HepG2 (cell line): ENCODE measurements at regions not wholly inside any gene's neighbourhood (a gene's known extent, or its start where the extent isn't known, plus 50 kb on each side); places are given as distances from the start of the nearest gene placed in this dataset.

Source experiments
- CHD2 ChIP-seq: IDR thresholded peaks from 2 replicates; pipeline ENCODE4 v1.6.1; 2011; ENCODE audit warnings: low read depth, low read length, improper control_type of control experiment
- FOXA1 ChIP-seq, 2 experiments: fragments of 450-650 bp in 1 of 2; sonication (generic) in 1 of 2; formaldehyde crosslinking in 1 of 2; IDR thresholded peaks; 2 replicates each; pipeline versions ENCODE4 v1.4.0 to v1.6.1; 2016 to 2020; ENCODE audit warnings: missing genetic modification reagents in 1 of 2
- MAFG ChIP-seq: sonication (generic); formaldehyde crosslinking; IDR thresholded peaks from 2 replicates; pipeline ENCODE4 v1.5.1; 2020; ENCODE audit warnings: mild to moderate bottlenecking, missing genetic modification reagents
- SMAD3 ChIP-seq: sonication (generic); formaldehyde crosslinking; IDR thresholded peaks from 2 replicates; pipeline ENCODE4 v1.4.0; 2020; ENCODE audit warnings: missing genetic modification reagents
- SMARCC2 ChIP-seq: fragments of 450-650 bp; IDR thresholded peaks from 2 replicates; pipeline ENCODE4 v1.6.1; 2017; ENCODE audit warnings: antibody characterized with exemption, mild to moderate bottlenecking
- TBP ChIP-seq: sonication (generic); formaldehyde crosslinking; IDR thresholded peaks from 2 replicates; pipeline ENCODE4 v1.5.0; 2020; ENCODE audit warnings: missing genetic modification reagents
- YY1 ChIP-seq: IDR thresholded peaks from 2 replicates; pipeline ENCODE4 v1.6.1; 2011; ENCODE audit warnings: low read length, low read depth, moderate library complexity, mild to moderate bottlenecking; ENCODE audit not compliant: insufficient read depth, insufficient replicate concordance
- ZNF343 ChIP-seq: sonication (generic); formaldehyde crosslinking; IDR thresholded peaks from 2 replicates; pipeline ENCODE4 v1.4.0; 2020; ENCODE audit warnings: mild to moderate bottlenecking, missing genetic modification reagents
- TF ChIP-seq, protein P1 (sequence below): sonication (generic); formaldehyde crosslinking; IDR thresholded peaks from 2 replicates; pipeline ENCODE4 v1.9.0; 2021; ENCODE audit warnings: missing genetic modification reagents, borderline replicate concordance
- TF ChIP-seq, protein P2 (sequence below), 2 experiments: IDR thresholded peaks; 2 replicates each; pipeline ENCODE4 v1.6.1; 2011 to 2012; ENCODE audit warnings: low read length in 2 of 2, borderline replicate concordance in 1 of 2, low read depth in 1 of 2, mild to moderate bottlenecking in 1 of 2, moderate library complexity in 1 of 2
- TF ChIP-seq, protein P3 (sequence below): IDR thresholded peaks from 2 replicates; pipeline ENCODE4 v1.6.1; 2016
- TF ChIP-seq, protein P4 (sequence below): sonication (generic); formaldehyde crosslinking; IDR thresholded peaks from 2 replicates; pipeline ENCODE4 v1.5.0; 2020; ENCODE audit warnings: missing genetic modification reagents
- TF ChIP-seq, protein P5 (sequence below): sonication (generic); formaldehyde crosslinking; IDR thresholded peaks from 2 replicates; pipeline ENCODE4 v1.5.0; 2020; ENCODE audit warnings: mild to moderate bottlenecking, missing genetic modification reagents, moderate library complexity

DNA sequence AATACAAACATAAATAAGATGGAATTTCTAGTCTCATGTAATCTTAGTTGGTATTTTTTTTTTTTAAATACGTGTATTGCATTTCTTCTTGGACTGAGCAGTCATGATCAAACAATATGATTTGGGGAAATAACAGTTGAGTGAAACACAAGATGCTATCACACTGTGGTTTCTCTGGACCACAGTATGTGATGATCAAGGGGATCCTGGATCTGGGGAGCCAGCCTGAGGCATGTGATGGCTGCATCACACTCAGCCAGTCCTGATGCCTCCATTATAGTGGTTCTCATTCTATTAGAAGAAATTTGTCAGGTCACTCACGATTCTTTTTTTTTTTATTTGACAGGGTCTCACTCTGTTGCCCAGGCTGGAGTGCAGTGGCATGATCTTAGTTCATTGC, 495.9 kb upstream of the POT1 start:
- TF ChIP-seq, protein P1, sequence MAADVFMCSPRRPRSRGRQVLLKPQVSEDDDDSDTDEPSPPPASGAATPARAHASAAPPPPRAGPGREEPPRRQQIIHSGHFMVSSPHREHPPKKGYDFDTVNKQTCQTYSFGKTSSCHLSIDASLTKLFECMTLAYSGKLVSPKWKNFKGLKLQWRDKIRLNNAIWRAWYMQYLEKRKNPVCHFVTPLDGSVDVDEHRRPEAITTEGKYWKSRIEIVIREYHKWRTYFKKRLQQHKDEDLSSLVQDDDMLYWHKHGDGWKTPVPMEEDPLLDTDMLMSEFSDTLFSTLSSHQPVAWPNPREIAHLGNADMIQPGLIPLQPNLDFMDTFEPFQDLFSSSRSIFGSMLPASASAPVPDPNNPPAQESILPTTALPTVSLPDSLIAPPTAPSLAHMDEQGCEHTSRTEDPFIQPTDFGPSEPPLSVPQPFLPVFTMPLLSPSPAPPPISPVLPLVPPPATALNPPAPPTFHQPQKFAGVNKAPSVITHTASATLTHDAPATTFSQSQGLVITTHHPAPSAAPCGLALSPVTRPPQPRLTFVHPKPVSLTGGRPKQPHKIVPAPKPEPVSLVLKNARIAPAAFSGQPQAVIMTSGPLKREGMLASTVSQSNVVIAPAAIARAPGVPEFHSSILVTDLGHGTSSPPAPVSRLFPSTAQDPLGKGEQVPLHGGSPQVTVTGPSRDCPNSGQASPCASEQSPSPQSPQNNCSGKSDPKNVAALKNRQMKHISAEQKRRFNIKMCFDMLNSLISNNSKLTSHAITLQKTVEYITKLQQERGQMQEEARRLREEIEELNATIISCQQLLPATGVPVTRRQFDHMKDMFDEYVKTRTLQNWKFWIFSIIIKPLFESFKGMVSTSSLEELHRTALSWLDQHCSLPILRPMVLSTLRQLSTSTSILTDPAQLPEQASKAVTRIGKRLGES (CRISPR knock-in tag): no peak
- no peak for TF ChIP-seq ZNF343 (CRISPR knock-in tag)
- TF ChIP-seq, protein P2, sequence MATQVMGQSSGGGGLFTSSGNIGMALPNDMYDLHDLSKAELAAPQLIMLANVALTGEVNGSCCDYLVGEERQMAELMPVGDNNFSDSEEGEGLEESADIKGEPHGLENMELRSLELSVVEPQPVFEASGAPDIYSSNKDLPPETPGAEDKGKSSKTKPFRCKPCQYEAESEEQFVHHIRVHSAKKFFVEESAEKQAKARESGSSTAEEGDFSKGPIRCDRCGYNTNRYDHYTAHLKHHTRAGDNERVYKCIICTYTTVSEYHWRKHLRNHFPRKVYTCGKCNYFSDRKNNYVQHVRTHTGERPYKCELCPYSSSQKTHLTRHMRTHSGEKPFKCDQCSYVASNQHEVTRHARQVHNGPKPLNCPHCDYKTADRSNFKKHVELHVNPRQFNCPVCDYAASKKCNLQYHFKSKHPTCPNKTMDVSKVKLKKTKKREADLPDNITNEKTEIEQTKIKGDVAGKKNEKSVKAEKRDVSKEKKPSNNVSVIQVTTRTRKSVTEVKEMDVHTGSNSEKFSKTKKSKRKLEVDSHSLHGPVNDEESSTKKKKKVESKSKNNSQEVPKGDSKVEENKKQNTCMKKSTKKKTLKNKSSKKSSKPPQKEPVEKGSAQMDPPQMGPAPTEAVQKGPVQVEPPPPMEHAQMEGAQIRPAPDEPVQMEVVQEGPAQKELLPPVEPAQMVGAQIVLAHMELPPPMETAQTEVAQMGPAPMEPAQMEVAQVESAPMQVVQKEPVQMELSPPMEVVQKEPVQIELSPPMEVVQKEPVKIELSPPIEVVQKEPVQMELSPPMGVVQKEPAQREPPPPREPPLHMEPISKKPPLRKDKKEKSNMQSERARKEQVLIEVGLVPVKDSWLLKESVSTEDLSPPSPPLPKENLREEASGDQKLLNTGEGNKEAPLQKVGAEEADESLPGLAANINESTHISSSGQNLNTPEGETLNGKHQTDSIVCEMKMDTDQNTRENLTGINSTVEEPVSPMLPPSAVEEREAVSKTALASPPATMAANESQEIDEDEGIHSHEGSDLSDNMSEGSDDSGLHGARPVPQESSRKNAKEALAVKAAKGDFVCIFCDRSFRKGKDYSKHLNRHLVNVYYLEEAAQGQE (IDR thresholded peaks at IDR 0.05; ENCODE audit: borderline replicate concordance in 1 of 2, low read depth in 1 of 2, low read length in 2 of 2): no peak
- TF ChIP-seq SMAD3: no peak
- TF ChIP-seq MAFG (CRISPR knock-in tag): no peak
- TF ChIP-seq, protein P3, sequence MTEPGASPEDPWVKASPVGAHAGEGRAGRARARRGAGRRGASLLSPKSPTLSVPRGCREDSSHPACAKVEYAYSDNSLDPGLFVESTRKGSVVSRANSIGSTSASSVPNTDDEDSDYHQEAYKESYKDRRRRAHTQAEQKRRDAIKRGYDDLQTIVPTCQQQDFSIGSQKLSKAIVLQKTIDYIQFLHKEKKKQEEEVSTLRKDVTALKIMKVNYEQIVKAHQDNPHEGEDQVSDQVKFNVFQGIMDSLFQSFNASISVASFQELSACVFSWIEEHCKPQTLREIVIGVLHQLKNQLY (CRISPR knock-in tag): no peak
- no peak for TF ChIP-seq CHD2
- no peak for TF ChIP-seq SMARCC2
- TF ChIP-seq YY1: no peak
- TF ChIP-seq, protein P4, sequence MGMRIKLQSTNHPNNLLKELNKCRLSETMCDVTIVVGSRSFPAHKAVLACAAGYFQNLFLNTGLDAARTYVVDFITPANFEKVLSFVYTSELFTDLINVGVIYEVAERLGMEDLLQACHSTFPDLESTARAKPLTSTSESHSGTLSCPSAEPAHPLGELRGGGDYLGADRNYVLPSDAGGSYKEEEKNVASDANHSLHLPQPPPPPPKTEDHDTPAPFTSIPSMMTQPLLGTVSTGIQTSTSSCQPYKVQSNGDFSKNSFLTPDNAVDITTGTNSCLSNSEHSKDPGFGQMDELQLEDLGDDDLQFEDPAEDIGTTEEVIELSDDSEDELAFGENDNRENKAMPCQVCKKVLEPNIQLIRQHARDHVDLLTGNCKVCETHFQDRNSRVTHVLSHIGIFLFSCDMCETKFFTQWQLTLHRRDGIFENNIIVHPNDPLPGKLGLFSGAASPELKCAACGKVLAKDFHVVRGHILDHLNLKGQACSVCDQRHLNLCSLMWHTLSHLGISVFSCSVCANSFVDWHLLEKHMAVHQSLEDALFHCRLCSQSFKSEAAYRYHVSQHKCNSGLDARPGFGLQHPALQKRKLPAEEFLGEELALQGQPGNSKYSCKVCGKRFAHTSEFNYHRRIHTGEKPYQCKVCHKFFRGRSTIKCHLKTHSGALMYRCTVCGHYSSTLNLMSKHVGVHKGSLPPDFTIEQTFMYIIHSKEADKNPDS (CRISPR knock-in tag): no peak
- no peak for TF ChIP-seq FOXA1 (IDR thresholded peaks at IDR 0.05)
- no peak for TF ChIP-seq FOXA1 (CRISPR knock-in tag; IDR thresholded peaks at IDR 0.05)
- TF ChIP-seq, protein P5, sequence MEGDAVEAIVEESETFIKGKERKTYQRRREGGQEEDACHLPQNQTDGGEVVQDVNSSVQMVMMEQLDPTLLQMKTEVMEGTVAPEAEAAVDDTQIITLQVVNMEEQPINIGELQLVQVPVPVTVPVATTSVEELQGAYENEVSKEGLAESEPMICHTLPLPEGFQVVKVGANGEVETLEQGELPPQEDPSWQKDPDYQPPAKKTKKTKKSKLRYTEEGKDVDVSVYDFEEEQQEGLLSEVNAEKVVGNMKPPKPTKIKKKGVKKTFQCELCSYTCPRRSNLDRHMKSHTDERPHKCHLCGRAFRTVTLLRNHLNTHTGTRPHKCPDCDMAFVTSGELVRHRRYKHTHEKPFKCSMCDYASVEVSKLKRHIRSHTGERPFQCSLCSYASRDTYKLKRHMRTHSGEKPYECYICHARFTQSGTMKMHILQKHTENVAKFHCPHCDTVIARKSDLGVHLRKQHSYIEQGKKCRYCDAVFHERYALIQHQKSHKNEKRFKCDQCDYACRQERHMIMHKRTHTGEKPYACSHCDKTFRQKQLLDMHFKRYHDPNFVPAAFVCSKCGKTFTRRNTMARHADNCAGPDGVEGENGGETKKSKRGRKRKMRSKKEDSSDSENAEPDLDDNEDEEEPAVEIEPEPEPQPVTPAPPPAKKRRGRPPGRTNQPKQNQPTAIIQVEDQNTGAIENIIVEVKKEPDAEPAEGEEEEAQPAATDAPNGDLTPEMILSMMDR (CRISPR knock-in tag): no peak
- TF ChIP-seq TBP: no peak
